Coronary artery (tissue), 2 donors: ENCODE measurements at regions not wholly inside any gene's neighbourhood (a gene's known extent, or its start where the extent isn't known, plus 50 kb on each side); places are given as distances from the start of the nearest gene placed in this dataset.

Experiments
- DNase-seq: peaks from one replicate; pipeline ENCODE4 v3.0.0-alpha.2; 2017; ENCODE audit warnings: low spot score
- H3K27ac ChIP-seq, 2 donors: fragments of 200-600 bp; sonication (generic); one replicate each; pipeline ENCODE4 v1.5.1; 2016 to 2019
- H3K4me3 ChIP-seq: fragments of 200-600 bp; sonication (generic); 2 replicates; pipeline ENCODE4 v1.5.1; 2016; ENCODE audit warnings: mild to moderate bottlenecking, moderate library complexity
- TF ChIP-seq, protein P1 (sequence below): fragments of 200-600 bp; sonication (generic); IDR thresholded peaks from one replicate; pipeline ENCODE4 v1.5.1; 2019; ENCODE audit warnings: antibody characterized with exemption

DNA sequence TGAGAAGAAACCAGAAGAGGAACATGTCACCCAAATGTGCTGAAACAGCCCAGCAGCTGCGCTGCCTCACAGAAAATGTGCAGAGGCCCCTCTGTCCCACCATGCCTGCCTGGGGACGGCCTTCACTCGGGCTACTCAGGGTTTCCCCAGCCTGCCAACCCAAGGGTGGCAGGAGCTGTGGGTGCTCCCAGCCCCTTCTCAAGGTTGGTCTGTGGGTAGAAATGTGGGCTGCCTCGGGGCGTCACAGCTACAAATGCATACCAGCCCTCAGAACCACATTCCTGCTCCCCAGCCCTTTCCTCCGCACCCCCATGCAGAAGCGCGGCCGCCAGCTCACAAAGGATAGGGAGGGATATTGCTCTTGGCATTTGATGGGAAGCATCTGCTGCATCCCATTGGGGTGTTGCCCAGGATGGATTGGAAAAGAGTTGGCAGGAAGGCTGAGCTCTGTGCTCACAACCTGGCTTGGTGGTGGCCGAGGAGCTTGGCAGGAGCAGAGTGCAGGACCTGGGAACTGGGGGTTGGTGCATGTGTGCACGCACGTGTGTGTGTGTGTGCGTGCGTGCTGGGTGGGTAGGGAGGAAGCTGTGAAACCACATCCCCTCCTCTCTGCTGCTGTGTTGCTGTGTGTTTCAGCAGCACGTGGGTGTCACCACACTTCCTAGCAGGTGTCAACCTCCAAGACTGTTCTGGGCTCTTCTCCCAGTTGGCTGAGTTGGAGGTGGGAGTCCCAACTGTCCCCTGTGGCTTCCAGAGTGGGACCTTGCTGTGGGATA lies 304.4 kb downstream of the SEC14L1 start:
- peak overlapping the region; percentile 18 for H3K4me3 ChIP-seq
- DNase-seq = no peak
- TF ChIP-seq, protein P1, sequence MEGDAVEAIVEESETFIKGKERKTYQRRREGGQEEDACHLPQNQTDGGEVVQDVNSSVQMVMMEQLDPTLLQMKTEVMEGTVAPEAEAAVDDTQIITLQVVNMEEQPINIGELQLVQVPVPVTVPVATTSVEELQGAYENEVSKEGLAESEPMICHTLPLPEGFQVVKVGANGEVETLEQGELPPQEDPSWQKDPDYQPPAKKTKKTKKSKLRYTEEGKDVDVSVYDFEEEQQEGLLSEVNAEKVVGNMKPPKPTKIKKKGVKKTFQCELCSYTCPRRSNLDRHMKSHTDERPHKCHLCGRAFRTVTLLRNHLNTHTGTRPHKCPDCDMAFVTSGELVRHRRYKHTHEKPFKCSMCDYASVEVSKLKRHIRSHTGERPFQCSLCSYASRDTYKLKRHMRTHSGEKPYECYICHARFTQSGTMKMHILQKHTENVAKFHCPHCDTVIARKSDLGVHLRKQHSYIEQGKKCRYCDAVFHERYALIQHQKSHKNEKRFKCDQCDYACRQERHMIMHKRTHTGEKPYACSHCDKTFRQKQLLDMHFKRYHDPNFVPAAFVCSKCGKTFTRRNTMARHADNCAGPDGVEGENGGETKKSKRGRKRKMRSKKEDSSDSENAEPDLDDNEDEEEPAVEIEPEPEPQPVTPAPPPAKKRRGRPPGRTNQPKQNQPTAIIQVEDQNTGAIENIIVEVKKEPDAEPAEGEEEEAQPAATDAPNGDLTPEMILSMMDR = no peak
- H3K27ac ChIP-seq = peak overlapping the region in 1 of 2 donors; percentile 74

GRCh38 chr17:77445760-77446532 lies 305.2 kb downstream of the SEC14L1 start:
- Histone ChIP-seq H3K27ac (peak overlapping the region in 1 of 2 donors; percentile 74), H3K4me3 (peak overlapping the region; percentile 18)
- TF ChIP-seq, protein P1 = no peak
- DNase-seq = no peak

- no peak overlapping the region for H3K4me3 ChIP-seq
- DNase-seq = no peak
- TF ChIP-seq, protein P1 = no peak
- H3K27ac ChIP-seq = no peak overlapping the region
These were observed 306.3 kb downstream of the SEC14L1 start for GRCh38 chr17:77446940-77447634.

GRCh38 chr17:77449373-77449907 lies 308.7 kb downstream of the SEC14L1 start:
- Histone ChIP-seq H3K27ac (peak overlapping the region; percentile 56 to 85), H3K4me3 (peak overlapping the region; percentile 75)
- no peak for DNase-seq
- TF ChIP-seq, protein P1 = no peak

- DNase-seq = no peak
- Histone ChIP-seq H3K27ac (peak overlapping the region; percentile 56 to 85), H3K4me3 (peak overlapping the region; percentile 75)
- TF ChIP-seq, protein P1 = no peak
These were observed 309.4 kb downstream of the SEC14L1 start for GRCh38 chr17:77449908-77450741.

GRCh38 chr17:77450742-77451244 lies 310.0 kb downstream of the SEC14L1 start:
- Histone ChIP-seq H3K27ac (peak overlapping the region; percentile 56 to 85), H3K4me3 (peak overlapping the region; percentile 75)
- TF ChIP-seq, protein P1 = no peak
- DNase-seq = no peak
